AG09319 (cell line): ENCODE measurements at regions not wholly inside any gene's neighbourhood (a gene's known extent, or its start where the extent isn't known, plus 50 kb on each side); places are given as distances from the start of the nearest gene placed in this dataset.

Experiments
- DNase-seq: peaks from one replicate; pipeline ENCODE4 v3.0.0-alpha.2; 2010; ENCODE audit warnings: low read depth; ENCODE audit errors: extremely low read depth
- CTCF ChIP-seq: IDR thresholded peaks from 2 replicates; pipeline ENCODE4 v1.5.1; 2011; ENCODE audit warnings: low read depth, mild to moderate bottlenecking, inconsistent platforms, low read length, moderate library complexity

DNA sequence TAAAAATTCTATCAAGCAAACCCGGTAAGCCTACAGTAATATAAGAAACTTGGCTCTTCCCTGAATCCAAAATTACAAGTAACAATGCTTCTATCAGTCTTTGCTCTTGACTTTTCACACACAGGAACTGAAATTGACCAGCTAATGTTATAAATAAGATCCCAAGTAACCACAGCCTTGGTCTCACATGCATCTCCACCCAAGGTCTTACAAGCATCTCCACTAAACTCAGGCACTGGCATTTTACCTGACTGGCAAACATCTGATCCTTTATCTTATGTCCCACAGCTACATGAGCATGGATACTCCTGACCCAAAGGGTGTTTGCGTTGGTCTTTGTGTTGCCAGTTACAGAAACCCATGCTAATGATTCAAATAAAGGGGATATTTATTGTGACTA, 302.3 kb upstream of the EPHA4 start:
- TF ChIP-seq CTCF = no peak

DNA sequence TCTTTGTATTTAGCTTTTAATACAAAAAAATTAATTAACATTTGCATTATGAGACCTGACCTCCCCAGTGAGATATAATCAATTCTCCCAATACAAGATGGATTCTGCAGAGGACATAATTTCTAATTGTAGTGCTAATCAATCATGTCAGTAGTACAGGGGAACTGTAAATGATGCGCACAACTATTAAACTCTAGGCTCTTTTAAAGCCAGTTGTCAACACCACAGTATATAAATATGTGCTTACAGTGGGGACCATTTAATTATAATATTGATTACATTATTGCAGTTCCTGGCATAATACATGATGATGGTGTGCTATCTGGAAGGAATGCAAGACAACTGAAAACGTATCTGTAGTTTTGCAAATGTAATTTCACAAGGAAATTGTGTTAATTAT, 285.6 kb upstream of the EPHA4 start:
- DNase-seq = no peak
- TF ChIP-seq CTCF = no peak

More for the DNA sequence above, 302.3 kb upstream of the EPHA4 start:
- no peak for DNase-seq

GRCh38 chr2:221853297-221853696, 281.2 kb upstream of the EPHA4 start:
- DNase-seq = no peak
- no peak for TF ChIP-seq CTCF

DNA sequence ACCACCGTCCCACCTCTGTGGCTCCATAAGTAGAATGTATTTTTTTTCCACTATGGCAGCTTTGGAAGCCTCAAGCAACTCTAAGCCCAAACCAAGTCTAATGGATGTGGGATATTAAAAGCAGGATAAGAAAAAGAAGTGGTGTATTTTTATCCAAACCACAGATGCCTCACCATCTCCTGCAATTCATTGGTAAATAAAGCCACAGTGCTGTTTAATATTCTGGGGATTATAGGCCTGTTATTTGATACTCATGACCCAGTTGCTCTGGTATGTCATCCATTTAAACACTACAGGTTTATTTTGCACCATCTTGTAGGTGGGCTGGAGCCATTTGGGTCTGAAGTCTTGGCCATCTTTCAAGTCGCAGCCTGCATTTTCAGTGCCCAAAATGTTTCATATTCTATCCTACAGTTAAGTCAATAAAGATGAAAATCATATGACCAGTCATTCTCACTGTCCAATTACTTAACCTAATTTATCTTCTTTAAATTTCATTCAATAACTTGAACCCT, 279.5 kb upstream of the EPHA4 start:
- no peak for TF ChIP-seq CTCF
- no peak for DNase-seq

- no peak for TF ChIP-seq CTCF
- no peak for DNase-seq
Observed at GRCh38 chr2:221850076-221850475, 278.0 kb upstream of the EPHA4 start.

- DNase-seq = no peak
Observed at GRCh38 chr2:221848286-221848685, 276.2 kb upstream of the EPHA4 start.

GRCh38 chr2:221845021-221845365, 272.9 kb upstream of the EPHA4 start:
- DNase-seq = no peak
- no peak for TF ChIP-seq CTCF

More at GRCh38 chr2:221848286-221848685, 276.2 kb upstream of the EPHA4 start:
- no peak for TF ChIP-seq CTCF
